HCT116 (cell line): ENCODE measurements at regions not wholly inside any gene's neighbourhood (a gene's known extent, or its start where the extent isn't known, plus 50 kb on each side); places are given as distances from the start of the nearest gene placed in this dataset.

Experiments used
- ATAC-seq: fragments of 200-7000 bp; cut with Tn5 transposase; 2 replicates; pipeline ENCODE4 v1.9.1; 2020; ENCODE audit warnings: mild to moderate bottlenecking, moderate library complexity
- BruUV-seq: library from RNA; stranded (reverse); fragments of 400-500 nt; replicated peaks from 2 replicates; lab custom pipeline; 2021; lab: Mats Ljungman, UMichigan
- CTCF ChIA-PET: fragments of 300-600 bp; sonication (Branson Sonifier 250); formaldehyde crosslinking; loops from one replicate; lab custom pipeline; 2021; ENCODE audit warnings: antibody characterized with exemption; lab: Charles Lee
- POLR2A ChIA-PET: fragments of 300-600, 350-600 bp; sonication (Branson Sonifier 250); formaldehyde crosslinking; loops from one replicate; lab custom pipeline; 2021; ENCODE audit warnings: antibody characterized with exemption; lab: Charles Lee
- RAD21 ChIA-PET, 2 experiments: fragments of 300-600 bp; sonication (Branson Sonifier 250); formaldehyde crosslinking; loops; one replicate each; lab custom pipeline; 2023; ENCODE audit warnings: low total read pairs in 2 of 2; ENCODE audit not compliant: uncharacterized antibody in 2 of 2, unreplicated experiment in 2 of 2, low non-redundant PET in 1 of 2; lab: Charles Lee
- DNase-seq: peaks from one replicate; pipeline ENCODE4 v3.0.0-alpha.2; 2010; ENCODE audit warnings: low read depth, low spot score
- H2AFZ ChIP-seq: fragments of 200-600 bp; shearing (Covaris generic), sonication (generic); 2 replicates; pipeline ENCODE4 v1.6.1; 2017; ENCODE audit warnings: low read depth, mixed run types, mixed read lengths, antibody characterized with exemption, low read length; ENCODE audit not compliant: poor library complexity, severe bottlenecking
- H3K27ac ChIP-seq: 2 replicates; pipeline ENCODE4 v1.5.1; 2012; ENCODE audit warnings: low read depth, low read length
- H3K27me3 ChIP-seq: fragments of 200-600 bp; sonication (generic); 2 replicates; pipeline ENCODE4 v1.6.1; 2016; ENCODE audit warnings: mixed run types, low read length, mixed read lengths; ENCODE audit not compliant: insufficient read depth
- H3K36me3 ChIP-seq, 2 experiments: fragments of 200-500 bp in 1 of 2; fragments of 200-600 bp in 1 of 2; sonication (Bioruptor generic) in 1 of 2; sonication (generic) in 1 of 2; 2 replicates each; pipeline versions ENCODE4 v1.5.1 to v1.6.1; 2014 to 2016; ENCODE audit warnings: low read length in 2 of 2, inconsistent platforms in 1 of 2, mixed read lengths in 1 of 2, mixed run types in 1 of 2; ENCODE audit not compliant: insufficient read depth in 2 of 2, control insufficient read depth in 1 of 2
- H3K4me1 ChIP-seq, 2 experiments: fragments of 200-600 bp in 1 of 2; sonication (generic) in 1 of 2; 2 replicates each; pipeline versions ENCODE4 v1.5.1 to v1.6.1; 2012 to 2017; ENCODE audit warnings: low read length in 2 of 2, inconsistent platforms in 1 of 2, mild to moderate bottlenecking in 1 of 2, mixed read lengths in 1 of 2, mixed run types in 1 of 2, moderate library complexity in 1 of 2; ENCODE audit not compliant: insufficient read depth in 2 of 2, control insufficient read depth in 1 of 2
- H3K4me2 ChIP-seq: fragments of 200-600 bp; sonication (generic); 2 replicates; pipeline ENCODE4 v1.6.1; 2017; ENCODE audit warnings: mixed run types, low read length, mixed read lengths
- H3K4me3 ChIP-seq, 2 experiments: fragments of 200-600 bp in 1 of 2; sonication (generic) in 1 of 2; replicated peaks in 1 of 2; 2 replicates each; pipeline ENCODE4 v1.5.1; 2011 to 2016; ENCODE audit warnings: low read length in 2 of 2, control low read depth in 1 of 2, low read depth in 1 of 2, mild to moderate bottlenecking in 1 of 2, mixed read lengths in 1 of 2, mixed run types in 1 of 2
- H3K79me2 ChIP-seq: fragments of 200-600 bp; sonication (generic); 2 replicates; pipeline ENCODE4 v1.6.1; 2017; ENCODE audit warnings: mild to moderate bottlenecking, mixed run types, low read length, moderate library complexity, mixed read lengths; ENCODE audit not compliant: insufficient read depth
- H3K9ac ChIP-seq: fragments of 200-600 bp; sonication (generic); 2 replicates; pipeline ENCODE4 v1.6.1; 2016; ENCODE audit warnings: low read length, mixed read lengths
- H3K9me2 ChIP-seq: fragments of 200-600 bp; sonication (generic), shearing (Covaris generic); 2 replicates; pipeline ENCODE4 v1.6.1; 2017; ENCODE audit warnings: mixed run types, mild to moderate bottlenecking, moderate library complexity; ENCODE audit not compliant: insufficient read depth
- H3K9me3 ChIP-seq, 2 experiments: fragments of 200-500 bp in 1 of 2; fragments of 200-600 bp in 1 of 2; sonication (Bioruptor generic) in 1 of 2; sonication (generic) in 1 of 2; 2 replicates each; pipeline ENCODE4 v1.6.1; 2014 to 2017; ENCODE audit warnings: low read length in 2 of 2, mixed read lengths in 2 of 2, inconsistent platforms in 1 of 2, low read depth in 1 of 2, mild to moderate bottlenecking in 1 of 2, mixed run types in 1 of 2, moderate library complexity in 1 of 2; ENCODE audit not compliant: control insufficient read depth in 1 of 2, insufficient read depth in 1 of 2
- H4K20me1 ChIP-seq: fragments of 200-600 bp; sonication (generic), shearing (Covaris generic); 2 replicates; pipeline ENCODE4 v1.6.1; 2017; ENCODE audit warnings: mixed run types, mild to moderate bottlenecking, moderate library complexity; ENCODE audit not compliant: insufficient read depth
- ATF3 ChIP-seq: IDR thresholded peaks from 2 replicates; pipeline ENCODE4 v1.6.1; 2012
- MAX ChIP-seq: IDR thresholded peaks from 2 replicates; pipeline ENCODE4 v1.6.1; 2012
- POLR2A ChIP-seq: IDR thresholded peaks from 2 replicates; pipeline ENCODE4 v1.7.0; 2011; ENCODE audit warnings: borderline replicate concordance; ENCODE audit not compliant: insufficient read depth, insufficient read length; ENCODE audit errors: extremely low read depth
- SIN3A ChIP-seq: IDR thresholded peaks from 2 replicates; pipeline ENCODE4 v1.6.1; 2012; ENCODE audit warnings: low read depth
- TCF7L2 ChIP-seq: IDR thresholded peaks from 2 replicates; pipeline ENCODE4 v1.7.0; 2011; ENCODE audit warnings: borderline replicate concordance, inconsistent platforms; ENCODE audit not compliant: insufficient read depth, insufficient read length; ENCODE audit errors: extremely low read depth
- intact Hi-C: fragments of 100-400 bp; cut with micrococcal nuclease; formaldehyde crosslinking; loops from 2 replicates; pipeline ENCODE4 v1.10.0; 2022
- TF ChIP-seq, protein P1 (sequence below), 3 experiments: fragments of 200-600 bp in 1 of 3; sonication (generic) in 1 of 3; IDR thresholded peaks in 2 of 3; conservative IDR thresholded peaks in 1 of 3; 2 replicates each; pipeline ENCODE4 v1.5.1; 2012 to 2017; ENCODE audit warnings: low read depth in 2 of 3, low read length in 2 of 3, antibody characterized with exemption in 1 of 3, borderline replicate concordance in 1 of 3, control low read depth in 1 of 3, mild to moderate bottlenecking in 1 of 3, mixed read lengths in 1 of 3, mixed run types in 1 of 3, moderate library complexity in 1 of 3; ENCODE audit not compliant: insufficient read depth in 1 of 3

- DNase-seq, result no peak
- RAD21 ChIA-PET, result no interaction called here
- CTCF ChIA-PET, result no interaction called here
These were observed 606.4 kb upstream of the RORB start for GRCh38 chr9:73890685-73891277.

More at GRCh38 chr9:73890685-73891277, 606.4 kb upstream of the RORB start:
- no peak overlapping the region for H3K27ac ChIP-seq
- no peaks in the 10 kb centered on the region for H3K36me3 ChIP-seq
- no TSS peak for BruUV-seq
- TF ChIP-seq POLR2A (no peak), MAX (no peak), ATF3 (no peak), TCF7L2 (no peak), SIN3A (no peak)
- TF ChIP-seq, protein P1, sequence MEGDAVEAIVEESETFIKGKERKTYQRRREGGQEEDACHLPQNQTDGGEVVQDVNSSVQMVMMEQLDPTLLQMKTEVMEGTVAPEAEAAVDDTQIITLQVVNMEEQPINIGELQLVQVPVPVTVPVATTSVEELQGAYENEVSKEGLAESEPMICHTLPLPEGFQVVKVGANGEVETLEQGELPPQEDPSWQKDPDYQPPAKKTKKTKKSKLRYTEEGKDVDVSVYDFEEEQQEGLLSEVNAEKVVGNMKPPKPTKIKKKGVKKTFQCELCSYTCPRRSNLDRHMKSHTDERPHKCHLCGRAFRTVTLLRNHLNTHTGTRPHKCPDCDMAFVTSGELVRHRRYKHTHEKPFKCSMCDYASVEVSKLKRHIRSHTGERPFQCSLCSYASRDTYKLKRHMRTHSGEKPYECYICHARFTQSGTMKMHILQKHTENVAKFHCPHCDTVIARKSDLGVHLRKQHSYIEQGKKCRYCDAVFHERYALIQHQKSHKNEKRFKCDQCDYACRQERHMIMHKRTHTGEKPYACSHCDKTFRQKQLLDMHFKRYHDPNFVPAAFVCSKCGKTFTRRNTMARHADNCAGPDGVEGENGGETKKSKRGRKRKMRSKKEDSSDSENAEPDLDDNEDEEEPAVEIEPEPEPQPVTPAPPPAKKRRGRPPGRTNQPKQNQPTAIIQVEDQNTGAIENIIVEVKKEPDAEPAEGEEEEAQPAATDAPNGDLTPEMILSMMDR (IDR thresholded peaks at IDR 0.05 in 2 of 3, conservative IDR thresholded peaks at IDR 0.05 in 1 of 3; ENCODE audit: borderline replicate concordance in 1 of 3, insufficient read depth in 1 of 3, low read depth in 2 of 3, low read length in 2 of 3), result no peak
- H3K27me3 ChIP-seq, result no peaks in the 10 kb centered on the region
- no peak overlapping the region for H3K9ac ChIP-seq
- ATAC-seq, result no peak
- no peaks in the 10 kb centered on the region for H3K79me2 ChIP-seq
- H3K4me3 ChIP-seq, result no peak overlapping the region
- no peaks in the 10 kb centered on the region for H3K4me1 ChIP-seq
- POLR2A ChIA-PET, result no interaction called here
- intact Hi-C loops, result no loop called here
- H3K9me3 ChIP-seq, result no peaks in the 10 kb centered on the region; a peak in 2 of 4 replicates
- H3K9me2 ChIP-seq, result no peaks in the 10 kb centered on the region
- no peak overlapping the region for H2AFZ ChIP-seq
- H4K20me1 ChIP-seq, result no peaks in the 10 kb centered on the region
- H3K4me2 ChIP-seq, result no peak overlapping the region
